ENCODE measurements at regions not wholly inside any gene's neighbourhood (a gene's known extent, or its start where the extent isn't known, plus 50 kb on each side); places are given as distances from the start of the nearest gene placed in this dataset.

- FAIRE-seq (no peak), DNase-seq (ENCODE audit: low spot score) (no peak)
These were observed 1785.9 kb upstream of the WWC1 start for GRCh38 chr5:166505544-166505943.

GRCh38 chr5:166507810-166508425 is 1783.5 kb upstream of the WWC1 start:
- no peak for DNase-seq (ENCODE audit: low spot score)

GRCh38 chr5:166509085-166509484 is 1782.4 kb upstream of the WWC1 start:
- DNase-seq (ENCODE audit: low spot score), result no peak
- no peak for FAIRE-seq

More at GRCh38 chr5:166507810-166508425, 1783.5 kb upstream of the WWC1 start:
- no peak for FAIRE-seq

DNA sequence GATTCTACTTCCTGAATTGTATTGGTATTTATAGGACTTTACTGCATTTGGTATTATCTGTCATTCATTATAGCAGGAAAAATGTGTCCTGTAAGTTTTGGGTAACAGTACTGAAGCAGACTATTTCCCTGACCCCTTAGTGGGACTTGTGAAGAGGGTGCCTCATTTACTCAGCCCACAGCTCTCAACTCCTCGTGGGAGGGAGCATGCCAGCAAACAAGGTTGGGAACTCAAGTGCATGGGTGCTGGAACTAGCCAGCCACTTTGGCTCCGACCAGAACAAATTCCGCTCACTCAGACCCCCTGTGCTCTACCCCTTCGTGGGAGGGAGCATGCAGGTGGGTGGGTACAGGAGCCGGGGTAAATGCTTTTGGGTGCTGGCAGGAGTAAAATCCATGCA is 1773.5 kb upstream of the WWC1 start:
- FAIRE-seq, result no peak

GRCh38 chr5:166523206-166523605 is 1768.2 kb upstream of the WWC1 start:
- FAIRE-seq, result no peak
- DNase-seq (ENCODE audit: low spot score), result no peak

More for the DNA sequence above, 1773.5 kb upstream of the WWC1 start:
- DNase-seq (ENCODE audit: low spot score), result no peak

DNA sequence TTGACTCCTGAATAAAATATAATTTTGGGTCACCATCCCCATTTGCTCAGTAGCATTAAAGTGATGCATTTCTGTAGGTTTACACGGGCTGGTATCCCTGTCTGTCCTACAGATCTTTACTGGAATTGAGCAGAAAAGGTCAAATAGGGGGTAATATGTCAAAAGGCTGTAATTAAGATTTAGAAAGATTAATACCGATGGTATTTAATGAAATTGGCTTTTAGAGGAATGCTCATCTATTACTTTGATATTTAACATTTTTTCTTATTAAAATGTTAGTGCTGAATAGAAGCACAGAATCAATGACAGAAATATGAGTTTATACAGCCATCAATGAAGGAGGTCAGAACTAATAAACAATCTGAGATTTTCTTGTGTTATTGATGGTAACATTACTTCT is 1762.2 kb upstream of the WWC1 start:
- FAIRE-seq, result no peak

GRCh38 chr5:166532456-166533220 is 1758.8 kb upstream of the WWC1 start:
- FAIRE-seq (no peak), DNase-seq (ENCODE audit: low spot score) (no peak)

More for the DNA sequence above, 1762.2 kb upstream of the WWC1 start:
- no peak for DNase-seq (ENCODE audit: low spot score)

DNA sequence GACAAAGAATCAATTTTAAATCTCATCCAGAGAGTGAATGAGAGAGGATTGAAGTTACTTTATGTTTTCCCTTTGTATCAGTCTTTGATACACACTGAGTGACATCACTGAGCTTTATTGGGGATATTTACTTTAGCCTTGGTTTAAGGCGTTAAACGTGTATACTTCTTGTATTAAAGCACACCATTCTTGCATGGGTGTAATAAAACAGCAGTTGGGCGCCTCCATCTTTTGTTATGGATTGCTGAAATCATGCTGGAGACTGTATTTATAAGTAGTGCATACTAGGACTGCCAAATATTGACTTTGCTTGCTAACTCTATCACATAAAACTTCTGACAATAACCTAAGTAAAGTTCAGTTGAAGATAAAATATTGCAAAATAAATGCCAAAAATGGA is 1755.8 kb upstream of the WWC1 start:
- DNase-seq (ENCODE audit: low spot score) (no peak), FAIRE-seq (no peak)

GRCh38 chr5:166540156-166540555 is 1751.3 kb upstream of the WWC1 start:
- FAIRE-seq (no peak), DNase-seq (ENCODE audit: low spot score) (no peak)

GRCh38 chr5:166551384-166551783 is 1740.1 kb upstream of the WWC1 start:
- FAIRE-seq (no peak), DNase-seq (ENCODE audit: low spot score) (no peak)

DNA sequence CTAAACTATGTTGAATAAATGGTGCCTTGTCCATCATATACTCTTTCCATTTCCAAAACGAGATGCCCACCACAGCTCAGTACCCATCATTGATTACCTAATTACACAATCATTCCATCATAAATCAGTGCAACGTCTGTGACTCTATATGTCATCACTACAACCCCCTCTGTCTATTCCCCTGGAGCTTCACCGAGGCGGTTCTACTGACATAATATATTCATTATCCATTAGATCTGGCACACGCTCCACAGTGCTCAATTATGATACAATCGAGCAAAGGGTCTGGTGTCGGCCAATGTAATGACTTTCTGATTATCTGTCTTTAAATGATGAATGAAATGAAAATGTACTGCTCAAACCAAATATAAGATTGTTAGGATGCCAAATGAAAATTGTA is 1737.7 kb upstream of the WWC1 start:
- DNase-seq (ENCODE audit: low spot score), result no peak
- no peak for FAIRE-seq

DNA sequence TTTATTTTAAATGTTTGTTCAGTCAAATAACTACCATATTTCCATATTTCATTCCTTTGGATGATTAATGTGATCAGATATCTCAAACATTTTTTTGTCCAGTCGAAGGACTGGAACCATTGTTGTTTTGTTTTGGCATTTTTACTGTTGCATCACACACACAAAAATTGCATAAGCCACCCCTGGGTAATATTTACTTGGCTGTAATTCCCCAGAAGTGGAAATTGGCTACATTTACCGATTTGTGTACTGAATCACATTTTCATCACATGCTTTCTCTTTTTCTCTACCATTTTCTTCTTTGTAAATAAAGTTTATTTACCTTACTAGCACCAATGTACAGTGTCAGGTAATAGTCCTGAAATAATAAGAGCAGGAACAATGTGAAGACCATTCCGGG is 1729.7 kb upstream of the WWC1 start:
- FAIRE-seq (no peak), DNase-seq (ENCODE audit: low spot score) (no peak)

DNA sequence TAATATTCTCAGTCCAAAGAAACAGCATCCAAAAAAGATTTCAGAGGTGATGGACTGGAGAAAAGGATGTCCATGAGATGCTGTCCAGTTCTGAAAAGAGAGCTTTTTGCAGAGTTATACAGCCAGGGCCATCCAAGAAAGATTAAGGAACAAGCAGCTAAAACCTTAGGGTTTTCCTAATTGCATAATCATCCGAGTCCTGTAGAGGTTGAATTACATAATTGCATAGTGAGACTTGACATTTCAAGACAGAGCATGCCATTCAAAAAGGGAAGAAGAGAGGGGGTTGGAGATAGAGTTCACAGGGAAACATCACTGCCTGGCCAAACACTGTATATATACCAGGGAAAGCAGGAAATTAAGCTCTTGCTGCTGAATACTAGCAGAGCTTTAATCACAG is 1729.2 kb upstream of the WWC1 start:
- DNase-seq (ENCODE audit: low spot score) (no peak), FAIRE-seq (no peak)

DNA sequence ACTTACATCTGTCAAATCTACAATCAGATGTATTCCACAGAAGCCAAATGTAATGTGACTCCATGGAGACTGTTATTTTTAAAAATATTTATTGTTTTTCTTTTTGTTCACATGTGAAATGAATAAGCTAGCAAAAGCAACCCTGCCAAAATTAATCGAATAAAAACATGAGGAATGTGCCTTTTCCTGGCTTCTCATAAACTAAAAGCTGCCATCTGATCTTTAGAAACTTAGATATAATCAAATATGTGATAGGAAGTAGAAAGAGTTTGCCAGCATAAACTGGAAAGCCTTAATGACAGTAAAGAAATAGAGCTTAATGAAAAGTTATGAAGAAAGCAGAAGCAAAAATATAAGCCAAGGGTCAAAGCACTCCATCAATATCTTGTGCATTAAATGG is 1724.7 kb upstream of the WWC1 start:
- no peak for FAIRE-seq

DNA sequence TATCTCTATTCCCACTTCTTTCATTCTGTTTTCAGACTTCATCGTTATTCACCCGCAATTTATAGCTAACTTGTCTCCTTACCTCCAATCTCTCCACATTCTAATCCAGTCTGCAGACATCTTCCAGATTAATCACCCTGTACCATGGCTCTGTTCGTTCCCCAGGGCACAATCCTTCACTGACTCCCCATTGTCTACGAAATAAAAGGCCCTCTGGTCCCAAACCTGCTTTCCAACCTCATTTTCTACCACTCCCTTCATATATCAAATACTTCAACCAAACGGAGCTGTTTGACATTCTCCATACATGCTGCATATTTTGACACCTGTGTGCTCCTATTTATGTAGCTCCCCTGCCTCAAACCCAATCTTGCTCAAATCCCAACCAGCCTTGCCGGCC is 1720.6 kb upstream of the WWC1 start:
- FAIRE-seq (no peak), DNase-seq (ENCODE audit: low spot score) (no peak)

More for the DNA sequence above, 1724.7 kb upstream of the WWC1 start:
- no peak for DNase-seq (ENCODE audit: low spot score)

DNA sequence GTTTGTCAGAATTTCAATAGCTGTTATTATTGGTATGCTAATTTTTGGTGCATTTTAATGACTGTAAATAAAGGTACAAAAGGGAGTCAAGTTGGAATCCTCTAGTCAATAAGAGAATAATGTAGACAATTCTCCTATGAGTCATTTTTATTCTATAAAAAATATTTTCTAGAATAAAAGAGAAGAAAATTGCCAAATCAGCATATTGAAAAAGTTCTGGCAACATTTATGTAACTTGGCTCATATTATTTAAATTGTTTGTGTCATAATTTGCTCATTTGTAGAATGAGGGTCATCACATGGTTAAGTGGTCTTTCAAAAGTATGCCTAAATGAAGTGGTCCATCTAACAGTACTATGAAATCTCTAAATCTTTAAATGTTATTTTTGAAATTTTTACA is 1719.8 kb upstream of the WWC1 start:
- FAIRE-seq (no peak), DNase-seq (ENCODE audit: low spot score) (no peak)

- DNase-seq (ENCODE audit: low spot score) (no peak), FAIRE-seq (no peak)
These were observed 1715.1 kb upstream of the WWC1 start for GRCh38 chr5:166576323-166576722.

- DNase-seq (ENCODE audit: low spot score), result no peak
- no peak for FAIRE-seq
These were observed 1709.6 kb upstream of the WWC1 start for GRCh38 chr5:166581826-166582225.

- DNase-seq (ENCODE audit: low spot score) (no peak), FAIRE-seq (no peak)
These were observed 1709.0 kb upstream of the WWC1 start for GRCh38 chr5:166582416-166582815.

DNA sequence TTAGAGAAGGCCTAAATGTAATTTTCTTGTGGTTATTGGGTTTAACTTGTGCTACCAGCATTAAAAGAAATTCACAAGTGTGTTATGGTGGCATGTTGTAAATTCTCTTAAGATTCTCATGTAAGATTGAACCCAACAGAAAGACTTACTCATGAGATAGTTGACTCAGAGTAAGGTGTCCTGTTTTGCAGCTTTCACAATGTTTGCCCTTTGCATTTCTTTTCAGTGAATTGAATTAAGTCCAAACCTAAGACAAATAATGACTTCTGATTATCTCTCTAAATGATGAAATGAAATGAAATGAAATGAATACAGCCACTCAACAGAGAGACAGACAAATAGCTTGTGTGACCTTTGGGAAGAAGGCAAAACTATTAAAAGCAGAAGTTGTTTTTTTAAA is 1696.9 kb upstream of the WWC1 start:
- FAIRE-seq, result no peak

DNA sequence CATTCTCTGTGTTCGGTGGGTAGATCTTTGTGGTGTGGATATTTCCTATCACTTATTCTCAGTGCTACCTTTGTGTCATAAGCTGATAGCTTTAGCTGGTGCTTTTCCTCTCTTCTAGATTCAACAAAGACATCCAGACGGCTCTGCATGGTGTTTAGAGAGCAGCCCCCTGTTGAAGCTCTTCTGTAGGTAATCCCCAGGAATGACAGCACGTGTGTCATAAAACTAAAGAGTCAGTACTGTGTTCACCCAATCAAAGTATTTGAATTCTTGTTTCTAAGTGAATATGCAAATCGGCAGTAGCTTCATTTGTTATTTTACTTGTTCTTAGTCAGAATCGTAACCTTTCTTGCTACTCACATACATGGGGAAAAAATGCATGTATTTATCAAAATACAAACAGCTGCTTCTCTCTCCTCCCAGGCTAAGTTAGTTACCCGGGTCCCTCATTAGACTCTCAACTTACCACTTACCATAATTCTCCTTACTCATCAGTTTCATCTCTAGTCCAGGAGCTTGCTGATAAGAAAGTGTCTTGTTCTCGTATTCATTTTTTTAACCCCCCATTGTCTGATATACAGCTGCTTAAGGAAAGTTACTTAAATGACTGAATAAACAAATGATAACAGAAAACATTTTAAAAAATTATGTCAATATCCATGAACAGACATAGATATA is 1696.0 kb upstream of the WWC1 start:
- no peak for DNase-seq (ENCODE audit: low spot score)
- no peak for FAIRE-seq

More for the DNA sequence above, 1696.9 kb upstream of the WWC1 start:
- no peak for DNase-seq (ENCODE audit: low spot score)

DNA sequence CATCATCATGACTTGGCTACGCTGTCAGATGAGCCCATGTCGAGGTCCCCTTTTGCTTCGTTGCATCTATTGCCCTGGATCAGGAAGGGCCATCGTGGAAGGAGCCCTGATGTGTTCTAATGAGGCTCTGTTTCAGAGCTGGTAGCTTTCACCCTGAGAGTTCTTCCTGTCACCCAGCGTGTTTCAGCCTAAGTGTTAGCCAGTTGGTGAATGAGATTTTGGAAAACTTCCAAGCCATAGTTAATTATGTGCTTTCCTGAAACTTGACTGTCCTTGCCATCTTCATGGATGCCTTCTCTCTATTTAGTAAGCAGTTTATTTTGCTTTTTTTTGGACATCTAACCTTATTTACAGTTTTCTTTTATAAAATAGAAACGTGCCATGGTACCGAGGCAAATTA is 1695.4 kb upstream of the WWC1 start:
- no peak for FAIRE-seq

GRCh38 chr5:166602271-166602670 is 1689.2 kb upstream of the WWC1 start:
- DNase-seq (ENCODE audit: low spot score) (no peak), FAIRE-seq (no peak)

More for the DNA sequence above, 1695.4 kb upstream of the WWC1 start:
- DNase-seq (ENCODE audit: low spot score), result no peak

Measured in RCC 7860 (cell line).